K562 (cell line): ENCODE measurements at regions not wholly inside any gene's neighbourhood (a gene's known extent, or its start where the extent isn't known, plus 50 kb on each side); places are given as distances from the start of the nearest gene placed in this dataset.
A peak's percentile ranks its signal among the peaks of the same experiment; 100 is the strongest.

ENCODE experiments used
- BDP1 ChIP-seq: IDR thresholded peaks from 3 replicates; pipeline ENCODE4 v1.6.1; 2011; ENCODE audit not compliant: insufficient read length, insufficient read depth
- BHLHE40 ChIP-seq: IDR thresholded peaks from 2 replicates; pipeline ENCODE4 v1.6.1; 2011; ENCODE audit warnings: low read length, improper control_type of control experiment
- CHD2 ChIP-seq: IDR thresholded peaks from 2 replicates; pipeline ENCODE4 v1.6.1; 2011; ENCODE audit warnings: low read depth, low read length
- ESRRB ChIP-seq: fragments of 250-450 bp; sonication (Bioruptor Pico); IDR thresholded peaks from 2 replicates; pipeline ENCODE4 v1.5.0; 2020; ENCODE audit warnings: mild to moderate bottlenecking, moderate library complexity, borderline replicate concordance
- FOS ChIP-seq: IDR thresholded peaks from 3 replicates; pipeline ENCODE4 v1.6.1; 2011; ENCODE audit not compliant: insufficient read length; ENCODE audit errors: extremely low read depth
- HDGF ChIP-seq: fragments of 450-650 bp; IDR thresholded peaks from 2 replicates; pipeline ENCODE4 v1.6.1; 2016
- KLF6 ChIP-seq: fragments of 250-450 bp; sonication (Bioruptor Pico); IDR thresholded peaks from 2 replicates; pipeline ENCODE4 v1.4.0; 2020; ENCODE audit warnings: mild to moderate bottlenecking, moderate library complexity, borderline replicate concordance
- MYNN ChIP-seq, 2 experiments: sonication (generic); formaldehyde crosslinking in 1 of 2; IDR thresholded peaks; 2 replicates each; pipeline versions ENCODE4 v1.5.0 to v1.6.1; 2016 to 2020; ENCODE audit warnings: antibody characterized with exemption in 1 of 2, missing genetic modification reagents in 1 of 2
- NFE2 ChIP-seq: IDR thresholded peaks from 2 replicates; pipeline ENCODE4 v1.6.1; 2014; ENCODE audit warnings: antibody characterized with exemption, low read depth
- NR2F6 ChIP-seq: fragments of 450-650 bp; formaldehyde crosslinking; IDR thresholded peaks from 2 replicates; pipeline ENCODE4 v1.4.0; 2020; ENCODE audit warnings: mild to moderate bottlenecking
- PHF8 ChIP-seq: fragments of 200-600 bp; sonication (generic); IDR thresholded peaks from 2 replicates; pipeline ENCODE4 v1.6.1; 2012; ENCODE audit warnings: mixed run types, mild to moderate bottlenecking, inconsistent platforms, low read length, moderate library complexity, borderline replicate concordance
- SPI1 ChIP-seq: IDR thresholded peaks from 2 replicates; pipeline ENCODE4 v1.6.1; 2011; ENCODE audit warnings: low read depth, low read length, control low read depth, borderline replicate concordance
- XRCC4 ChIP-seq: IDR thresholded peaks from one replicate; pipeline ENCODE4 v1.6.1; 2011; ENCODE audit not compliant: insufficient read depth, insufficient read length; ENCODE audit errors: extremely low read depth
- ZNF717 ChIP-seq: fragments of 250-450 bp; sonication (Bioruptor Pico); IDR thresholded peaks from 2 replicates; pipeline ENCODE4 v1.5.0; 2021
- TF ChIP-seq, protein P1 (sequence below): fragments of 450-650 bp; formaldehyde crosslinking; IDR thresholded peaks from 2 replicates; pipeline ENCODE4 v1.4.0; 2020; ENCODE audit warnings: mild to moderate bottlenecking, mixed read lengths
- TF ChIP-seq, protein P2 (sequence below), 2 experiments: fragments of 450-650 bp; formaldehyde crosslinking in 1 of 2; IDR thresholded peaks; 2 replicates each; pipeline versions ENCODE4 v1.4.0 to v1.6.1; 2014 to 2020; ENCODE audit warnings: mild to moderate bottlenecking in 2 of 2, borderline replicate concordance in 1 of 2, low read depth in 1 of 2
- TF ChIP-seq, protein P3 (sequence below): IDR thresholded peaks from 2 replicates; pipeline ENCODE4 v1.6.1; 2011; ENCODE audit not compliant: insufficient read length; ENCODE audit errors: extremely low read depth
- TF ChIP-seq, protein P4 (sequence below): fragments of 250-450 bp; sonication (Bioruptor Pico); IDR thresholded peaks from 2 replicates; pipeline ENCODE4 v1.4.0; 2020; ENCODE audit warnings: mild to moderate bottlenecking, moderate library complexity

GRCh38 chr6:14705841-14706377 lies 540.0 kb upstream of the JARID2 start (continued):
- TF ChIP-seq, protein P1, sequence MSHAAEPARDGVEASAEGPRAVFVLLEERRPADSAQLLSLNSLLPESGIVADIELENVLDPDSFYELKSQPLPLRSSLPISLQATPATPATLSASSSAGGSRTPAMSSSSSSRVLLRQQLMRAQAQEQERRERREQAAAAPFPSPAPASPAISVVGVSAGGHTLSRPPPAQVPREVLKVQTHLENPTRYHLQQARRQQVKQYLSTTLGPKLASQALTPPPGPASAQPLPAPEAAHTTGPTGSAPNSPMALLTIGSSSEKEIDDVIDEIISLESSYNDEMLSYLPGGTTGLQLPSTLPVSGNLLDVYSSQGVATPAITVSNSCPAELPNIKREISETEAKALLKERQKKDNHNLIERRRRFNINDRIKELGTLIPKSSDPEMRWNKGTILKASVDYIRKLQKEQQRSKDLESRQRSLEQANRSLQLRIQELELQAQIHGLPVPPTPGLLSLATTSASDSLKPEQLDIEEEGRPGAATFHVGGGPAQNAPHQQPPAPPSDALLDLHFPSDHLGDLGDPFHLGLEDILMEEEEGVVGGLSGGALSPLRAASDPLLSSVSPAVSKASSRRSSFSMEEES (CRISPR knock-in tag), result no peak
- TF ChIP-seq XRCC4 (no peak), ZNF717 (CRISPR knock-in tag) (no peak), MYNN (IDR thresholded peaks at IDR 0.05) (no peak), MYNN (CRISPR knock-in tag; IDR thresholded peaks at IDR 0.05) (no peak), BHLHE40 (no peak), KLF6 (CRISPR knock-in tag) (peak; percentile 60; the same call in 1 of the 2 replicates), NFE2 (no peak), CHD2 (no peak), BDP1 (no peak), PHF8 (no peak), FOS (no peak), ESRRB (CRISPR knock-in tag) (no peak), NR2F6 (CRISPR knock-in tag) (no peak), SPI1 (no peak), HDGF (no peak)
- TF ChIP-seq, protein P2, sequence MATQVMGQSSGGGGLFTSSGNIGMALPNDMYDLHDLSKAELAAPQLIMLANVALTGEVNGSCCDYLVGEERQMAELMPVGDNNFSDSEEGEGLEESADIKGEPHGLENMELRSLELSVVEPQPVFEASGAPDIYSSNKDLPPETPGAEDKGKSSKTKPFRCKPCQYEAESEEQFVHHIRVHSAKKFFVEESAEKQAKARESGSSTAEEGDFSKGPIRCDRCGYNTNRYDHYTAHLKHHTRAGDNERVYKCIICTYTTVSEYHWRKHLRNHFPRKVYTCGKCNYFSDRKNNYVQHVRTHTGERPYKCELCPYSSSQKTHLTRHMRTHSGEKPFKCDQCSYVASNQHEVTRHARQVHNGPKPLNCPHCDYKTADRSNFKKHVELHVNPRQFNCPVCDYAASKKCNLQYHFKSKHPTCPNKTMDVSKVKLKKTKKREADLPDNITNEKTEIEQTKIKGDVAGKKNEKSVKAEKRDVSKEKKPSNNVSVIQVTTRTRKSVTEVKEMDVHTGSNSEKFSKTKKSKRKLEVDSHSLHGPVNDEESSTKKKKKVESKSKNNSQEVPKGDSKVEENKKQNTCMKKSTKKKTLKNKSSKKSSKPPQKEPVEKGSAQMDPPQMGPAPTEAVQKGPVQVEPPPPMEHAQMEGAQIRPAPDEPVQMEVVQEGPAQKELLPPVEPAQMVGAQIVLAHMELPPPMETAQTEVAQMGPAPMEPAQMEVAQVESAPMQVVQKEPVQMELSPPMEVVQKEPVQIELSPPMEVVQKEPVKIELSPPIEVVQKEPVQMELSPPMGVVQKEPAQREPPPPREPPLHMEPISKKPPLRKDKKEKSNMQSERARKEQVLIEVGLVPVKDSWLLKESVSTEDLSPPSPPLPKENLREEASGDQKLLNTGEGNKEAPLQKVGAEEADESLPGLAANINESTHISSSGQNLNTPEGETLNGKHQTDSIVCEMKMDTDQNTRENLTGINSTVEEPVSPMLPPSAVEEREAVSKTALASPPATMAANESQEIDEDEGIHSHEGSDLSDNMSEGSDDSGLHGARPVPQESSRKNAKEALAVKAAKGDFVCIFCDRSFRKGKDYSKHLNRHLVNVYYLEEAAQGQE (IDR thresholded peaks at IDR 0.05; ENCODE audit: borderline replicate concordance), result no peak
- TF ChIP-seq, protein P2 (CRISPR knock-in tag; IDR thresholded peaks at IDR 0.05; ENCODE audit: low read depth), result no peak
- TF ChIP-seq, protein P3, sequence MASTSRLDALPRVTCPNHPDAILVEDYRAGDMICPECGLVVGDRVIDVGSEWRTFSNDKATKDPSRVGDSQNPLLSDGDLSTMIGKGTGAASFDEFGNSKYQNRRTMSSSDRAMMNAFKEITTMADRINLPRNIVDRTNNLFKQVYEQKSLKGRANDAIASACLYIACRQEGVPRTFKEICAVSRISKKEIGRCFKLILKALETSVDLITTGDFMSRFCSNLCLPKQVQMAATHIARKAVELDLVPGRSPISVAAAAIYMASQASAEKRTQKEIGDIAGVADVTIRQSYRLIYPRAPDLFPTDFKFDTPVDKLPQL, result no peak
- TF ChIP-seq, protein P4, sequence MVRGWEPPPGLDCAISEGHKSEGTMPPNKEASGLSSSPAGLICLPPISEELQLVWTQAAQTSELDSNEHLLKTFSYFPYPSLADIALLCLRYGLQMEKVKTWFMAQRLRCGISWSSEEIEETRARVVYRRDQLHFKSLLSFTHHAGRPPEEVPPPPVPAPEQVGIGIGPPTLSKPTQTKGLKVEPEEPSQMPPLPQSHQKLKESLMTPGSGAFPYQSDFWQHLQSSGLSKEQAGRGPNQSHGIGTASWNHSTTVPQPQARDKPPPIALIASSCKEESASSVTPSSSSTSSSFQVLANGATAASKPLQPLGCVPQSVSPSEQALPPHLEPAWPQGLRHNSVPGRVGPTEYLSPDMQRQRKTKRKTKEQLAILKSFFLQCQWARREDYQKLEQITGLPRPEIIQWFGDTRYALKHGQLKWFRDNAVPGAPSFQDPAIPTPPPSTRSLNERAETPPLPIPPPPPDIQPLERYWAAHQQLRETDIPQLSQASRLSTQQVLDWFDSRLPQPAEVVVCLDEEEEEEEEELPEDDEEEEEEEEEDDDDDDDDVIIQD, result no peak
